HFF-Myc (cell line): ENCODE measurements at regions not wholly inside any gene's neighbourhood (a gene's known extent, or its start where the extent isn't known, plus 50 kb on each side); places are given as distances from the start of the nearest gene placed in this dataset.

Experiments
- DNase-seq: peaks from one replicate; pipeline ENCODE4 v3.0.0-alpha.2; 2011; ENCODE audit warnings: low read depth; ENCODE audit errors: extremely low read depth
- H3K4me3 ChIP-seq: replicated peaks from 2 replicates; pipeline ENCODE4 v1.5.1; 2011; ENCODE audit warnings: low read depth, mild to moderate bottlenecking, control low read depth, low read length
- TF ChIP-seq, protein P1 (sequence below): IDR thresholded peaks from 2 replicates; pipeline ENCODE4 v1.5.1; 2012; ENCODE audit warnings: mild to moderate bottlenecking, low read depth, low read length, control low read depth; ENCODE audit errors: missing control alignments

- TF ChIP-seq, protein P1, sequence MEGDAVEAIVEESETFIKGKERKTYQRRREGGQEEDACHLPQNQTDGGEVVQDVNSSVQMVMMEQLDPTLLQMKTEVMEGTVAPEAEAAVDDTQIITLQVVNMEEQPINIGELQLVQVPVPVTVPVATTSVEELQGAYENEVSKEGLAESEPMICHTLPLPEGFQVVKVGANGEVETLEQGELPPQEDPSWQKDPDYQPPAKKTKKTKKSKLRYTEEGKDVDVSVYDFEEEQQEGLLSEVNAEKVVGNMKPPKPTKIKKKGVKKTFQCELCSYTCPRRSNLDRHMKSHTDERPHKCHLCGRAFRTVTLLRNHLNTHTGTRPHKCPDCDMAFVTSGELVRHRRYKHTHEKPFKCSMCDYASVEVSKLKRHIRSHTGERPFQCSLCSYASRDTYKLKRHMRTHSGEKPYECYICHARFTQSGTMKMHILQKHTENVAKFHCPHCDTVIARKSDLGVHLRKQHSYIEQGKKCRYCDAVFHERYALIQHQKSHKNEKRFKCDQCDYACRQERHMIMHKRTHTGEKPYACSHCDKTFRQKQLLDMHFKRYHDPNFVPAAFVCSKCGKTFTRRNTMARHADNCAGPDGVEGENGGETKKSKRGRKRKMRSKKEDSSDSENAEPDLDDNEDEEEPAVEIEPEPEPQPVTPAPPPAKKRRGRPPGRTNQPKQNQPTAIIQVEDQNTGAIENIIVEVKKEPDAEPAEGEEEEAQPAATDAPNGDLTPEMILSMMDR, result no peak
- no peak overlapping the region for H3K4me3 ChIP-seq
- DNase-seq, result no peak
These were observed 493.2 kb downstream of the IRS2 start for GRCh38 chr13:109293166-109293565.

DNA sequence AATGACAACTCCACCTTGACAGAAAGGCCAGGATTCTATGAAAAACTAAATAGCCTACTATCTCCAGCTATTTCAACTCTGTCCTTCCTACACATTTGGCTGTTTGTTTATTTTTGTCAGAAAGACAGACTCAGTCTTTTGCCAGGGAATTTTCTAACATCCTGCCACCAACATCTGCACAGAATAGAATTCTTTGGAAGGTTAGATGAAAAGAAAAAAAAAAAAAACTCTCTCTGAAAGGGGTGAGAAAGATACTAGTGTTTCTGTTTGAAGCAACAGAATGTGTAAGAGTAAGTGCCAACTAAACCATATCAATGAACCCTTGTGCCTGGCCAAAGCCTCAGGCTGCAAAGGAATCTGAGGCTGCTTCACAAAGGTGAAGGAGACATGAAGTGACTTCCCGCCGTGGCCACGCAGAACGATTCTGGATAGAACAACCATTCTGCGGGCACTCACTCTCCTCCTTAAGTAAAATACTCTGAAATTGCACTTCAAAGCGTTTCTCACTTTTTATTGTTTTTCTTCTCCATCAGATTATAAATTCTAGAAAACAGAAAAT is 498.2 kb downstream of the IRS2 start:
- H3K4me3 ChIP-seq, result no peak overlapping the region
- DNase-seq, result no peak
- TF ChIP-seq, protein P1, result no peak

DNA sequence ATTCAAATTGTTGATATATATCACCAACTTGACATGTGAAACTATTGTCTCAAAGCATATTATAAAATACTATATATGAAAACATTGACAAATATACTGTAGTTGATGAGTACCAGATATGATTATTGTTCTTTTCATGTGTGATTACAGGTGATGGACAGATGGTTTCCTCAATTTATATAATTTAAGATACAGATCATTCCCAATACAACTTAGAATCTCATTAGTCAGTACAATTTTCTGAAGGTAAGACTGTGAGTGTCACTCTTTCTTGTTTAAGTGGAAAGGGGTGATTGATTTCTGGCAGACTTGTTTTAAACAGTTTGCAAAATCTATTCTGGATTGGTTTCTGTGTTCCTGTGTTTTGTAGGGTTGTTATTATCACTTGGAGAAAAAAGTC is 498.8 kb downstream of the IRS2 start:
- DNase-seq, result no peak
- H3K4me3 ChIP-seq, result no peak overlapping the region
- TF ChIP-seq, protein P1, result no peak

DNA sequence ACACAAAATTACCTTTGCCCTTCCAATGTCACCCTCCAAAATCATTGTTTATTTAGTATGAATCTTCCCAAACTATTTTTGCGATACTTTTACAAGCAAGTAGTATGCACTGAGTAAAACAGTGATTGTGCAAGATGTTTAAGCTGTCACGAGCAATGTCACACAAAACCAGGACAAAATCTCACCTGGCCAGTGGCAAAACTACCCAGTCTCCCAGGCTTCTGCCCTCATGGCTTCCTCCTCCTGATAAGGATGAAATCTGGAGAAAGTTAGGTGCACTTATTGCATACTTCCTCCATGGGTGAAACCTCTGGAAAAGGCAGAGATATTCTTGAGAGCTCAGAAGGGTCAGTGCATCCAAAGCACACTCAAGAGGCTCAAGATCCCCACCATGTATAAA is 500.8 kb downstream of the IRS2 start:
- TF ChIP-seq, protein P1, result no peak
- DNase-seq, result no peak
- no peak overlapping the region for H3K4me3 ChIP-seq

- DNase-seq, result no peak
- H3K4me3 ChIP-seq, result no peak overlapping the region
- TF ChIP-seq, protein P1, result no peak
These were observed 504.3 kb downstream of the IRS2 start for GRCh38 chr13:109281903-109282635.

- TF ChIP-seq, protein P1, result no peak
- no peak overlapping the region for H3K4me3 ChIP-seq
- no peak for DNase-seq
These were observed 505.1 kb downstream of the IRS2 start for GRCh38 chr13:109281017-109281902.
